T follicular helper cell (primary cell): ENCODE measurements at regions not wholly inside any gene's neighbourhood (a gene's known extent, or its start where the extent isn't known, plus 50 kb on each side); places are given as distances from the start of the nearest gene placed in this dataset.
"Not testable (repeated sequence)": the region's sequence is repeated elsewhere in the genome, so short reads cannot be mapped to it uniquely, and the experiment has no call there.

Source experiments
- DNase-seq: peaks from one replicate; pipeline ENCODE4 v3.0.0-alpha.2; 2020; ENCODE audit warnings: low read depth

DNA sequence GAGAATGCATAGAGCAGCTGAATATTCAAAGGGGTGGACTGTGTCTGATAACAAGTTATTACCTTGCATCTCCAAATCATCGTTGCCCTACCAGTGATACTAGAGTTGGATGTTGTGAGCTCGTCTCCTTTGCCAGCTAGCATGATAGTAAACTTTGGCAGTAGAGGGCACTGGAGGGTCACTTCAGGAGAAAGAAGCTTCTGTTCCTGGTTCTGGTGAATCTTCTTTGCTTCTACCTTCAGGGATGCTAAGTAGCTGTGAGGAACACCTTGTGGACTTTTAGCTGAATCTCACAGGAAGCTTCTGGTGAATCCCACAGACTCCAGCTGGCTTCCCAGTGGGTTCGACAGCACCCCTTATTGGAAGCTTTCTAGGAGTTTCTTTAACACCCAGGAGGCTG, 626.6 kb upstream of the SGCD start:
- no peak for DNase-seq

DNA sequence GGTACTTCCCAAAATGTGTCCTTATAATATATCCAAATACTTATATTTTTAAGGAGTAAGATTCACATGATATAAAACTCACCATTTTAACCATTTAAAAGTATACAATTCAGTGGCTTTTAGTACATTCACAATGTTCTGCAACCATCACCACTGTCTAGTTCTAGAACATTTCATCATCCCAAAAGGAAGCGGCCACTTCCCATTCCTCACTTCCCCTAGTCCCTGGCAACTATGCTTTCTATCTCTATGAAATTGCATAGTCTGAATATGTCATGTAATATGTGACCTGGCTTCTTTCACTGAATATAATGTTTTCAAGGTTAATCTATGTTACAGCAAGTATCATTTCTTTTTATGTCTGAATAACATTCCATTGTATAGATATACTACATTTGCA, 615.1 kb upstream of the SGCD start:
- DNase-seq, result no peak

DNA sequence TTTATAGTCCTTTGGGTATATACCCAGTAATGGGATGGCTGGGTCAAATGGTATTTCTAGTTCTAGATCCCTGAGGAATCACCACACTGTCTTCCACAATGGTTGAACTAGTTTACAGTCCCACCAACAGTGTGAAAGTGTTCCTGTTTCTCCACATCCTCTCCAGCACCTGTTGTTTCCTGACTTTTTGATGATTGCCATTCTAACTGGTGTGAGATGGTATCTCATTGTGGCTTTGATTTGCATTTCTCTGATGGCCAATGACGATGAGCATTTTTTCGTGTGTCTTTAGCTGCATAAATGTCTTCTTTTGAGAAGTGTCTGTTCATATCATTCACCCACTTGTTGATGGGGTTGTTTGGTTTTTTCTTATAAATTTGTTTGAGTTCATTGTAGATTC, 612.5 kb upstream of the SGCD start:
- not testable (repeated sequence) for DNase-seq

DNA sequence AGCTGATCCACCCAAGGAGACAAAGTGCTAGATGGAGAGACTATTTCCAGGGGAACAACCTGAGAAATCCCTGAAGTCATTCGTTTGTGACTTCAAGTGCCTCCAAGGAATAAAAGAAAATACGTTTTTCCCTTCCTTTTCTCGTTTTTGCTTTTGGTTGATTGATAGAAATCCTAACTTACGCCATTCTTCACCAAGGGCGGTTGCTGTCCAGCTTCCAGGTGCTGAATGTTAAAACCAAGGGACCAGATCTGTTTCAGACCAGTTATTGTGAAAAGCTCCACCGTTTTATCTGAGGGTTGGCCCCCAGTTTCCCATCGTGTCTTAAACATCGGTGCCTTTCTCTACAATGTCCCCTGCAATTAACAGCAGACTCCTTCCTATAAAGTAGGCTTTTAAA, 600.7 kb upstream of the SGCD start:
- DNase-seq, result no peak

DNA sequence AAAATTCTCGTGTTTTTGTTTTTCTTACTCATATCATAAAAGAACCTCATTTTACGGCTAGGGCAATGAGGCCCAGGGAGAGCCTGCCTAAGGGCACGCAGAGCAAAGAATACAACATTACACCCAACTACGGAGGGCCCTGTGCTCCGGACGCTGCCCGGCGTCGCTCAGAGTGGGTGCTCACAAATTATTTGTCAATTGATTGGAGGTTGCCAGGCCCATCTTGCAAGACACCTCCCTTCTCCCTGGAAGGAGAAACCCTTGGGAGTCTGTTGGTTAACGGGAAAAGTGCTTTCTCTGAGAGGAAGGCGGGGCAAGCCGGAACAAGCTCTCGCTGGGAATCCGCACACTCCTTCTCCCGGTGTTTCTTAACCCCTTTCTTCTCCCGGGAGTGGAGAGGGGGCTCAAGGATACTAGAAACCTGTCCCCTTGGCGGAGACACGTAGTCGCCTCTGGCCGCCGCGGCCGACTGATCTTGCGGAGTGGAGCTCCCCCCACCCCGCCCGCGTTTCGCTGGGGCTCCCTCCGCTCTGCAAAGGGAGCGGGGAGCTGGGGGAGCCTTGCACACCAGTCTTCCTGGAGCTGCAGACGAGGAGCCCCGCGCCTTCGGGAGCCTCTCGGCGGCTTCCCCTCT, 599.3 kb upstream of the SGCD start:
- no peak for DNase-seq

DNA sequence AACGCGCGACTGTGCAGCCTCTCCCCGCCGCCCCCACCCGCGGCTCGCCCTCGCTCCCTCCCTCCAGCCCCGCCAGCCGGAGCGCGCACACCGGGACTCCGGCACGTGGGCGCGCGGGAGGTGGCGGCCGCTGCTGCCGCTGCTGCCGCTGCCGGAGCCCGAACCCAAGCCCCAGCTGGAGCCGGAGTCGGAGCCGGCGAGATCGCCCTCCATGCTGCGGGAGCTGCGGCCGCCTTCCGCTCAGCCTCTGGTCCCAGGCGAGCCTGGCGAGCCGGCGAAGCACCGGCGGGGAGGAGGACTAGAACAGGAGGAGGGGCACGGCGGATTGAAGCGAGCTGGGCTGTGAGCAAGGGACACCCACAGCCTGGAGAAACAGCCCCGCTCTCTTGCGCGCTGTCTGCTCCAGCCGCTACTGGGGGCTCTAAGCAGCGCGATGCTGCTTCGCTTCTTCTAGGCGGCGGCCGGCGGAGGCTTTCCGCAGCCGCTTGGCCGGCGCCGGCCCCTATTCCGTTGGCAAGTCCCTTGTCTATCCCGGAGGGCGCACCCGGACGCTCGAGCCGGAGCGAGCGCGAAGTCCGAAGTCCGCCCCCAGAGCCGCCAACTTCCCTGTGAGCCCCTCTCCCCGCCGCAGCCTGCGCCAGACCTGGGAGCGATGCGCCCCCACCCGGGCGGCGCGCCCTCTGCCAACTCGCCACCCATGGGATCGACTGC, 598.7 kb upstream of the SGCD start:
- no peak for DNase-seq

DNA sequence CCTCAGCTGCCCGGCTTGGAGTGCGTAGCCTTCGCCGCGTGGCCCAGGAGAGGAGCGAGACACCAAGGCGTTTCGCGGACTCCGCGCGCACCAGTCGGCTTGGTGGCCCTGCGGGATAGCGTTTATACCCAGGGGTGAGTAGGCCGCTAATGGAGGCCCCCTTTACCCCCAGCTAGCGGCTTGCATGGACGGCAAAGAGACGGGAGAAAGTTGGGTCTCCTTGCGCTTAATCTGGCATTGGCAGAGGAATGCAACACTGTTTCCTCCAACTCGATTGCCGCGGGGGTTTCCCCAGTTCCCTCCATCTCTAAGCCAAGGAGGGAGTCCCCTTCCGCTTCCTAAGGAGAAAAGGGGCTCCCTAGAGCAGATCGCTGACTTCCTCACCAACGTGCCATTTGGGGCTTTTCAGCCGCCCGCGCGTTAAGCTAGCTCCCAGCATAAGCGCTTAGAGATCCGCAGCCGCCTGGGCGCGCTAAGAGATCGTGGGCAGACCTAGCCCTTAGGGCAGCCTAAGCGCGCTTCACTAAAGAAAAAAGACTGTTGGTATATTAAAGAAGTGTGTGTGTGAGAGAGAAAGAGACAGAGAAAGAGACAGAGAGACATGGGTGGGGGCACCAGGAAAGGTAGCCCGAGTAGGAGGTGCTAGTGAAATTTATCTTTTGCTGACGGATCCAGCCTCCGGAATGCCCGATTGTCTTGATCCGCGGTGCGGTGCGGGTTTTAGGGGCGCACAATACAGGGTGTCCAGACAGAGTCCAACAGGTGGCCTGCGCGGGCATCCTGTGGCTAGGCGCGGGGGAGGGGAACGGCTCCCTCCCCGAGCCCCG, 597.9 kb upstream of the SGCD start:
- DNase-seq, result no peak

DNA sequence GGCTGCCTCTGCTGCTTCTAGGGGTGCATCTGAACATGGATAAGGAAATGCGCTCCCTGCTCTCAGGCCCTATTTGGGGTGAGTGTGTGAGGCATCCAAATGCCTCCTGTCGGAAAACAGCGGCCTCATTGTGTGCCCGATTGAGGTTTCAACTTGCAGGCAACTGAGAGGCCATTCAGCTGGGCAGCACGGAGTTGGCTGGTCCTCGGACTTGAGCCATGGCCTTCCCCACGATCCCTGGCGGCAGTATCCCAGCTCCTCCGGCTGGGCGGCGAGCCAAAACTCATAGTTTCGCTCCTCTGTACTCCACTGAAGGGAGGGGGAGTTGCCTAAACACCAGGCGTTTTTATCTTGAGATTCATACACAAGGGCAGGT, 597.3 kb upstream of the SGCD start:
- no peak for DNase-seq

DNA sequence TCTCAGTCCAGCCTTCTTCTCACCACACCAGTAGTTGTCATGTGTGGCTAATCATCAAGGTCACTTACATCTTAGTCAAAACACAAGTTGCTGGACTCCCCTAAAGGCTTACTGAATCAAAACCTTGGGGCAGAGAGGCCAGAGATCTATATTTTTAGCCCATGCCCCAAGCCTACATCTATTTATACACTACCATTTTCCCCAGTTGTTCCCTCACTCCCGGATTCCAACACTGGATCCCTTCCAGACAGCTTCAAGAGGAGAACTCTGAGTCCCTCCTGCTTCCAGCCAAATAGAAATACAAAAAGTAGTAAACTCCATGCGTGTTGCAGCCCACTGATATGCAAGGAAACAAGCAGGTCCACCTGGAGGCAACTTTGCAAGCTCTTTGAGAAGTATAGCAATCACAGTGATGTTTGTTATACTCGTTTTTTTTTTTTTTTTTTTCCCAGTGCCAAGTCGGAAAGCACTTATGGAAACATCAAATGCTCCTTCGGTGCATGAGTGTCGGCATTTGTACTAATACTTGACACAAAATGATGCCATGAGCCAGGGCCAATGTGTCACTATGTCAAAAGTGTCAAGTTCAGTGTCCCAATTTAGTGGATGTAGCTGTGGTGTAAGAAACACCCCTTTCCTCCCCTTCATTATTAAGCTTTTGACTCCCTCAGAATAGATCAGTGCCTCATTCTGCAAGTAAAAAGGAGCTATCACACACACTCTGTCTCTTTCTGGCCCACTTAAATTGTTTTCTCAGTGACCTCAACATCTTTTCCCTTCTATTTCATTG, 594.2 kb upstream of the SGCD start:
- no peak for DNase-seq

DNA sequence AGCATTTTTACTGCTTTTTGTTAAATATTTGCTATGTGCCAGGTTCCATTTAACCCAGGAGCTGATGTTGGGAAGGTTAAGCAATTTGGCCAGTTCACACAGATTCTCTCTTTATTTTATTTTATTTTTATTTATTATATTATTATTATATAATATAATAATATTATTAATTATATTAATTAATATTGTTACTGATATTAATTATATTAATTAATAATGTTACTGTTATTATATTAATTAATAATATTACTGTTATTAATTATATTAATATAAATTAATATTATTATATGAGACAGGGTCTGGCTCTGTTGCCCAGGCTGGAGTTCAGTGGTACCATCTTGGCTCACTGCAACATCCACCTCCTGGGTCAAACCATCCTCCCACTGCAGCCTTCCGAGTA, 593.0 kb upstream of the SGCD start:
- no peak for DNase-seq

DNA sequence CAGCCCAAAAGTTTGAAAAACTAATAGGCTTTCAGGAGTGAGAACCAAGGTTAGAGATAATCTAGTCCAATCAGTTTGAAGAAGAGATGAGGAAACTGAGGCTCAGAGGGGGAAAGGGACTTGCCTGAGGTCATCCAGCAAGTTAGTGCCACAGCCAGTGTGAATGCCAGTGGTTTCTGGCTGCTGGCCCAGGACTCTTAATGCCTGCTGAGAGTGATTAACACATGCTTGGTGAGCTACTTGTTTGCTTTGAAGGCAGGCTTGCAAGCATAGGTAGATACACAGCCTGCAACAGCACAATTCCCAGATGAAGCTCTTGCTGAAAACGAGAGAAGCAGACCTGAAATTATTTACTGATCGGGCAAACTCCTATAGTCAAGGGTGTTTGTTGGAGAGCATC, 591.6 kb upstream of the SGCD start:
- DNase-seq, result no peak

DNA sequence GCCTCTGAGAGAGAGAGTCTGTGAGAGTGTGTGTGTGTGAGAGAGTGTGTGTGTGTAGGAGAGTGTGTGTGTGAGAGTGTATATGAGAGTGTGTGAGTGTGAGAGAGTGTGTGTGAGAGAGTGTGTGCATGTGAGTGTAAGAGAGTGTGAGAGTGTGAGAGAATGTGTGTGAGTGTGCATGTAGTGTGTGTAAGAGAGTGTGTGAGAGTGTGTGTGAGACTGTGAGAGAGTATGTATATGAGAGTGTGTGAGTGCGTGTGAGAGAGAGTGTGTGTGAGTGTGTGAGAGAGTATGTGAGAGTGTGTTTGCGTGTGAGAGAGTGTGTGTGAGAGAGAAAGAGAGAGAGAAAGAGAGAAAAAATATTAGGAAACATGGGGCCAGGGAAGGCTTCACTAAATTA, 588.3 kb upstream of the SGCD start:
- DNase-seq, result no peak

DNA sequence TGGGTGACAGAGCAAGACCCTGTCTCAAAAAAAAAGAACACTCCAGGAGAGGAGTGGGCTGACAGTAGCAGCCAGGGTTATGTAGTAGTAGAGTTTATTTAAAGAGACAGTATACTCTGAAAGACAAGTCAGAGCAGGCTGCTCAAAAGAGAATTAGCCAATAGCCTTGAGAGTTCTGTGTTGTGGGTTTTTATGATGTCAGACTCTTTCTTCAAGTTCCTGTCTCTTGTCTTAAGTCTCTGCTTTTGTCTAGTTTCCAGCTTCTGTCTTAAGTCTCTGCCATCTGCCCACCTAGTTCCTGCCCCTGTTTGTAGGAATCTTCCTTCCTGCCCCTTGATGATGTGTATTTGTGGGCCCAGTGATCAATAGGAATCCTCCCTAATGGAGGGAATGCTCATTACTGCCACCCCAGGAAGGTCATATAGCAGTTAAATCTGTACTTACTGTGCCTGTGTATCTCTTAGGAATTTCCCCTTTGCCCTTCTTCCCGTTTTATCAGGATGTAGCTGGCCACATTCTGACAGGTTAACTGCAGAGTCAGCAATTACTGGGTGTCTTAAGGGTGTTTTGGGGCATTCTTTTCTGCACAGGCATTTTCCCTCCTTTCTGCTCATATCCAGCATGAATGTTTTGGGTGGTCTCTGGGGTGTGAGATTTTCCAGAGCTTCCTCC, 580.5 kb upstream of the SGCD start:
- no peak for DNase-seq

DNA sequence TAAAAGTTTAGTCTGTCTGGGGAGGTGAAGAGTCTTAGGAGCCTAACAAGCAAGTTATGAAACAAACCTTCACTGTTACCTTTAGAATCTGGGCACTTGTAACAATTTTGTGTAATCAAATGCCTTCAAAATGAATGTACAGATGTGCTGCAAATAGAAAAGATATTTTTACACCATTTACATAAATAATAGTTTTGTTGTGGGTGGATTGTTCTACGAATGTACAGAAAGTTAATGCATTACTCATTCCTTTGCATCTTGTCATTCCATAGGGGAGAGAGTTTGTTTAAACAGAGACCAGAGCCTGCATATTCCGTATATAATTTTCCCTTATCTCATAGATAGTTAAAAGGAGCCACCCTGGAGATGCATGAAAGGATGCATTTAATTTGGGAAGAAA, 576.9 kb upstream of the SGCD start:
- DNase-seq, result no peak

DNA sequence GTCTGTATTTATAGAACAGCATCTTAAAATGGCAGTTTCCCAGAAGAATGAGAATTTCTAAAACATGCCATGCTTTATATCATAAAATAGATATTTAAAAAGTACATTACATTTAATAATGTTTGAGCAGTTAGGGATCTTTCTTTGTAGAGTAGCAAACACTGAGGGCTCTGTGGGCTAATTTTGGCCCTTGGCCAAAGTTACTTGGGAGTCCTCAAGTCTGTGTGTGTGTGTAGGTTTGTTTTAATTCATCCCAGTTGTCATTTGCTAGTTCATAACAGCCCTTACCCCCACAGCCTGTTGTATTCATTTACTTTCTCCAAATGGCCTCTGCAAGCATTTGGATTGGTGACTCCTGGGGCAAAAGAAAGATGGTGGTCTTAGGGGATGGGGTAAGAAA, 576.4 kb upstream of the SGCD start:
- no peak for DNase-seq

DNA sequence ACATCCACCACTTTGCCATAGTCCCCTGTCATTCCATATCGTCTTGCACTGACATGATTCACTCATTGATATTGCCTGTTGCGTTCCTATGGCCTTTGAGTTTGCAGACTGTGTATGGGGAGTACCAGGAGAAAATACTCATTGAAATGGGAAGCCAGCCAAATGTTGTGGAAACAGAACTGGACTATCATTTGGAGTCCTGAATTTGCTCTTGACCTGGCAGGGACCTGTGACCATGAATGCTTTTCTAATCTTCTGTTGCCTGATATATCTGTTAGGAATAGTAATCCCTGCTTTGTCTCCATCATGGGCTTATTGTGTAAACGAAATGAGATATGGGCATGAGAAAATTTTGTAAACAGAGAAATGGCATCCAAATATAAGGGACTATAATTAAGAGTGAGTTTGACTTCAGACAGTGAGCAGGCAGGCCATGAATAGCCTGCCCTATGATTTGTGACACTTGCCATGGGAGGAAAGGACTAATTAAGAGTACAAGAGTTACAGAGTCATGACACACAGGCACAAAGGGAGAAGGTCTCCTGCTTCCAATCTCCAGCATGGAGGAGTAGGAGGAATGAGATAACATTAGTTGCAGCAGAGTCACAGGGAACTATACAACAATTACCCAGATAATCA, 572.9 kb upstream of the SGCD start:
- no peak for DNase-seq

DNA sequence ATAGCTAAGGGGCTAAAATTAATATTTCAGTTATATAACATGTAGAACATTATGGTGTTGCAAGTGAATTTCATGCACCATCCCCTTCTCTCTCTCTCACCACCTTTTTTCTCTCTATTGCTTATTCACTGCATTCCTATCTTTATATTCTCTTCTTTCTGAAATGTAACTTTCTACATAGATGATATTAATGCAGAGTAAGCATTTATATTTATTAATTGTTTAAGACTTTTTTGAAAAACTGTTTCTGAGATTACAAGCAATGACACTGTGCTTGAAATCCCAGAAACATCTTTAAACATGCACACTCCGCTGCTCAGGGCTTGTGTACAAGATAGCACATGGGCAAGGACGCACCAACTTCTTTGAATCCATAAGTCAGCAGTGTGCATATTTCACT, 567.7 kb upstream of the SGCD start:
- no peak for DNase-seq

DNA sequence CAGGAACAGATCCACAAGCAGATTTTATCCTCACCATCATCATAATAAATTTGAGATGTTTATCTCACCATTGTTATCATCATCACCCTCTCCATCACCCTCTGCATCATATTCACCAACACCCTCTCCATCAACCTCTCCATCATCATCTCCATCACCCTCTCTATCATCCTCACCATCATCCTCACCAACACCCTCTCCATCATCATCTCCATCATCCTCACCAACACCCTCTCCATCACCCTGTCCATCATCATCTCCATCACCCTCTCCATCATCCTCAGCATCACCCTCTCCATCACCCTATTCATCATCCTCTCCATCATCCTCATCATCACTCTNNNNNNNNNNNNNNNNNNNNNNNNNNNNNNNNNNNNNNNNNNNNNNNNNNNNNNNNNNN, 567.0 kb upstream of the SGCD start:
- DNase-seq, result no peak

DNA sequence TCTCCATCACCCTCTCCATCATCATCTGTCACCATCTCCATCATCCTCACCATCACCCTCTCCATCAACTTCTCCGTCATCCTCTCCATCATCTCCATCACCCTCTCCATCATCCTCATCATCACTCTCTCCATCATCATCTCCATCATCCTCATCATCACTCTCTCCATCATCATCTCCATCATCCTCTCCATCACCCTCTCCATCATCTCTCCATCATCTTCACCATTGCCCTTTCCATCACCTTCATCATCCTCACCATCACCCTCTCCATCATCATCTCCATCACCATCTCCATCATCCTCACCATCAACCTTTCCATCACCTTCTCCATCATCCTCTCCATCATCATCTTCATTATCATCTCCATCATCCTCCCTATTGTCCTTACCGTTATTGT, 565.5 kb upstream of the SGCD start:
- no peak for DNase-seq

DNA sequence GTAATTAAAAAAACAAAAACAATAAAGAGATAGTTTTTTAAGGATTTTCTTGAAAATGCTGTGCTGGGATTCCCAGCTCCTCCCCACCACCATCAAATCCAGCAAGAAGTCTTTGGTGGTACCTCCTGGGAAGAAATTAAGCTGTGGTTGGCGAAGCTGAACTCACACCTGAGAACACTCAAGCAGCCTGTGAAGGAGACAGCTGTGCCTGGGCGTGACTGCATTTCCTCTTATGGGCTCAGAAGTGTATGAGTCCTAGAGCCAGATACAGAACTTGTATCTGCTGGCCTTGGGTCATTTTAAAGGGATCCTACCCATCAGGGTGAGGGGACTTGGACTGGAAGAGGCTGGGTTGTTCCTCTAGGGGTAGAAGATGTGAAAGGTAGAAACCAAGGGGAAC, 561.2 kb upstream of the SGCD start:
- no peak for DNase-seq

DNA sequence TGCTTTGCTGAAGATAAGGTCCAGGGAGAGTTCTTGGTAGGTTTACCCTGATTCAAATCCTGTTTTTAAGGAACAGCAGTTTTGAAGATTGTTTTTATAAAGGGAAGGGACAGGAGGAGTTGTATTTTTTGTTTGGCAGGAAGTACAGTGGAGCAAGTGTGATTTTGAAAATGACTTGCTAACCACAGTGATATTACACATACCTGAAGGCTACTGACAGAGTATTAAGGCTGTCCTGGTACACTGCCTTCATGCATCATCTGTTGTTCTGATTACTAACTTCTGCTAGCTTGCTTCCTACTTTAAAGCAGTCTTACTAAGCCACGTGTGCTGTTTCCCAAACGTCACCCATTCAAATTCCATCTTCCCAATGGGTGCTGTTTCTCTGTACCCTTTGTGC, 559.5 kb upstream of the SGCD start:
- no peak for DNase-seq
